ENCODE measurements at regions not wholly inside any gene's neighbourhood (a gene's known extent, or its start where the extent isn't known, plus 50 kb on each side); places are given as distances from the start of the nearest gene placed in this dataset.

DNA sequence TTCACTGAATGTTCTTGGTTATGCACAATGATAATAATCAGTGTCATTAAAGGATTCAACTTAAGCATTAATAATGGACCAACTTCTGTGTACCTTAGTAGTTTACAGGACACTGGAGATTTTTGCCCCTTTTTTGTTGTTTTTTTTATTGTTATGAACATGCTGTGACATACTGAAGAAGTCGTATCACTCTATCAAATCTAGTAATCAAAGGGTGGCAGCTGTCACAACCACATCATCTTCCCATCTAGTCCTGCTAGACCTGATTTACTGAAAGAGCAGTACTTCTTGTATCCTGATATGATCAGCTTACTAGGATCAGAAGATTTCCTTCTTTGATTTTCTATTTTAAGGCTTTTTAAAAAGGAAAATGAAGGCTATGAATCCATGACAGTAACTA is 504.6 kb upstream of the CELF2 start:
- no peak for DNase-seq (ENCODE audit: low read depth in 2 of 2)

DNA sequence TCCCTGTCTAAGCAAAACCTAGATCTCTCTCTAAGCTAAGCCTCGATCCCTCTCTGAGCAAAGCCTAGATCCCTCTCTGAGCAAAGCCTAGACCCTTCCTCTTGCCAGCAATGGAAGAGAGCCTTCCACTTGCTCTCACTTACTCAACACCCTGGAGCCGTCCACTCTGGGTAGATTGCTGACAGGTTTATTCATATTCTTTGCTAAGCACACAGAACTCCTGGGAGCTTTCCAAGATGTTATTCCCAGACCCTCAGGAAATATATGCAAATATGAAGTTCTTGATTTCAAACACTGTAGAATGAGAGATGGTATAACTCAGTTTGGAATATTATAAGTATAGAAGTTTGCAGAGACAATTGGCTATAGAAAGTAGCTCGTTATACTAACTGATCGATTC is 503.8 kb upstream of the CELF2 start:
- no peak for DNase-seq (ENCODE audit: low read depth in 2 of 2)

DNA sequence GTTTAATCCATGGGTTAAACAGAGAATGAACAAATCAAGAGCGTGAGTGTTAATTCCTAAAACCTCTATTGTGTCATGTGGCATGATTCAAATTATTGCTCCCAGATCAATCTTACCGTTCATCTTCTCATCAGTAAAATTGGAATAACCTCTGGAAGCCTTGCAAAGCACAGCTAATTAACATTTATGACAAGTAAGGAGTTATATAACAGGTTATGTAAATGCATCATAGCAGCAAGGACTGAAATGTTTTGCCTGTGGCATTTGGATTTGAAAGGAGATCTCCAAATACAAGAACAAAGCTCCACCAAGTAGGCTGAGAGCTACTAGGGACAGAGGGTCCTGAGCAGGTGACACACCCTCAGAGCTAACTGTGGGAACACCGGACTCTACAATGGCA is 502.9 kb upstream of the CELF2 start:
- DNase-seq (ENCODE audit: low read depth in 2 of 2) = no peak

DNA sequence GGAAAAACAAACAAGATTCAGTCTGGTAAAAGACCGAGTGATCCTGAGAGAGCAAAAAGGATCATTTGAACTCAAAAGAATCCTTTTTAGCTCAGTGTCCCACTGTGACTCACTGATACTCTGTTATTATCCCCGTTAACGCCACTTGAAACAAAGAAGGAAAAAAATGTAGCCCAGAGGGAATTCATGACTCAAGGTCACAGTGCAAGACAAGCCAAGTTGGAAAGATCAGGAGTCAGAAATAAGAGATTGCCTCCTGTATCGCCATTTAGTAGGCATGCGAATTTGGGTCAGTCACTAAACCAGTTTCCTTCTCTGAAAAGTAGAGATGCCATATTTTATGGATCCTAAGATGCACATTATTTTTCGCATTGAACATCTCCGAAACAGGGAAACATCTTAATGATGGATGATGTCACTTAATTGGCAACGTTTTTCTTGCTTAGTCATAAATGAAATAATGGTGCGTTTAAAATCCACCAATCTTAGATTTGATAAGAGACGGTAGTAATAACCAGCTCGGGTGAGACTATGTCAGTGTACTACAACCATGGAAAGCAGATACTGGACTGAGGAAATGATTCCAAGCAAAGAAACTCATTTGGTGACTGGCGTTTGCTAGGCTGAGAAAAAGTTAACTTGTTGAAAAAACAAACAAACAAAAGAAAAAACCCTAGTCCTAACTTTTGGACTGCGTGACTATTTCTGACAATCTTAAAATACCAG is 502.0 kb upstream of the CELF2 start:
- no peak for DNase-seq (ENCODE audit: low read depth in 2 of 2)

DNA sequence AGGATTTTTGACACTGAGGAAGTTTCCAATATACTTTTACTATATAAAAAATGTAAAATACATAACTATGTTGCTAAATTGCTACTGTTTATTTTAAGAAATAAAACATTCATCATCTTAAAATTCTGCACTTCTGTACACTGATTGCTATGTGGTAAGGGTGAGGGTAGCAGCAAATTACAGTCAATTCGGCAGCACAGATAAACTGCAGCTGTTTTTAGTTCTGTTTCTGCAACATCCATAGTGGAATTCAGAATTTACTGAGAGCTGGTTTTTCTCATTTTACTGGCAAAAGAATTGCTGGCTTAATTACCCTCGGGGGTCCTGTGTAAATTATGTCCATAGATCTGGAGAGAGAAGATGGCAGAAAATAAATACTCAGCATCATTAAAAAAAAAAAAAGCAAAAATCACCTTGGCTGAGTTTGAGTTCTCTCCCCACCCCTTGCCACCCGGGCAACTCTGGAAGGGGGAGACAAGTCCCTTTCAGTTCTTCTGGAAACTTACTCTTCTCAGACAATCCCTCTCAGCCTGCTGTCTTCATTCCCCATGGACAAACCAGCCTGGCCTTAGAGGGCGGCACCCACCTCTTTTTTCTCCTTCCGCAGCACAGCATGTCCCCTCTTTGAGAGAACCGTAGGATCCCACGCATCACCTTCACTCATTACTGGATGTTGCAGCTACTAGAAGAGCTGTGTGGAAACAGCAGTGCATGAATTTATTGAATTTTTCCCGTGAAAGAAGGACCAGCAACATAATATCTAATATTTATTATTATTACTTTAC is 501.1 kb upstream of the CELF2 start:
- DNase-seq (ENCODE audit: low read depth in 2 of 2) = no peak

DNA sequence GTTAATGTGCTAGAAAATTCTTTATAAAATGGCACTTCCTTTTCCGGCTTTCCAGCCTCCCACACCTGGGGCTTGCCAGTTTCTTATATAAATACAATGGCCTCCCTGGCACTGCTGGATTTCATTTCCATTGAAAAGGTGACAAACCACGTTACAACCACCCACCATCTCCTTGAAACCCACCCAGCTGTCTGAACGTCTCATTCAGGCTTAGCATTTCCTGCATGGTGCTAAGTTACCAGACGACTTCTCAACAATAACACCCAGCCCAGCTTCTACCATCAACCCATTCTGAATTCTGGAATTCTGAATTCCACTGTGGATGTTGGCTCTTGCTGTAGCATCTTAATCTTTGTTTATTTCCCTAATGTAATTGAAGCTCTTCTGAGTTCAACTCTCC is 499.8 kb upstream of the CELF2 start:
- DNase-seq (ENCODE audit: low read depth in 2 of 2) = no peak

DNA sequence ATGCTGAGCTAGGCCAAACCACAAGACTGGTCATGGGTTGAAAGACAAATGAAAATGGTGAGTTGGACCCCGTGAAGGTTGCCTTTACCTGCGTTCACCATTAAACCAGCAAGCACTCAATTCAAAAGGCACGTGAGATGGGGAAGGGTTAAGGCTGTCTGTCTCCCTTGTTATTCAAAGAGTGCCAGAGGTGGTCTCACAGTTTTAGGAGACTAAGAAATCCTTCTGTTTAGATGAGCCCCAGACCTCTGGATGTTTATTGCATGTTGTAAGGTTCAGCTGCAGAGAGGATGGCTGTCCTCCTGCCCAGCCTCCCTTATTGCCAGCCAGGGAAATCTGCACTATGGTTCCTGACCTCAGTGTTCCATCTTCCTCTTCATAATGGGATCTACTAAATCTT is 498.0 kb upstream of the CELF2 start:
- DNase-seq (ENCODE audit: low read depth in 2 of 2) = no peak

DNA sequence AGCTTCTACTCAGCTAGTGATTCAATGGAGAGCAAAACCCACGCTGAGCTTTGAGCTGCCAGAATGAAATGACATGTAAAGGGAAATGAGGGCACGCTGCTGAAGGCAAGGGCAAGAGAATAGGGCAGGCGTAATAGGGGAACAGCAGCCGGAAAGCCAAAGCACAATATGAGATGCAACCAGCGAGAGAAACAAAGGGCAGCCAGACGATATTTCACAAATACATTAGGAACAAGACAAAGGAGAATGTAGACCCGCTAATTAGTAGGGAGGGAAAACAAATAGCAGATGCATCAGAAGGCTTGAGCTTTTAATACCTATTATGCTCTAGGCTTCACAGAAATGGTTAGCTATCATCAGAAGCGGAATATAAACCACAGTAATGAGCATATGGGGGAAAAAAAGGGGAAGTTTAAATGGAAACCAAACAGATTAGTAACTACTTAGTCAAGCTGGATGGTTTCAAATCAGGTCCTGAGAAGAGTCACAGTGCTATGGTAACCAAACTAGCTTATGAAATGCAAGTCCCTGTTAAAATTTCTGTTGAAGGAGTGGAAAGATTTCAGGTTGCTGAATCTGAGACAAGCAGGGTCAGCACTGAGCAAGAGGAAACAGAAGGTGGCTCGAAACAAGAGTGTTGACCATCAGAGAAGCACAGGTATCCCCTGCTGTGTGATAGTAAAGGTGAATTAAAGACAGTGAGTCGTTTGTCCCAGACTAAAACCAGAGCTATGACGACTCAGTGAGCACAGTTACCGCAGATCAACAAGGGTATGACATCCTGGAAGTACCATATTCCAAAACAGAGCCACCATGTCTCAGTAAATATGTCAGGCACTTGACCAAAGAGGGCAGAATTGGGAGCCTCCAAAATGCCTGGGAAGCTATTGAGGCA is 496.9 kb upstream of the CELF2 start:
- peak in 1 of 2 experiments; percentile 2 for DNase-seq (ENCODE audit: low read depth in 2 of 2)

DNA sequence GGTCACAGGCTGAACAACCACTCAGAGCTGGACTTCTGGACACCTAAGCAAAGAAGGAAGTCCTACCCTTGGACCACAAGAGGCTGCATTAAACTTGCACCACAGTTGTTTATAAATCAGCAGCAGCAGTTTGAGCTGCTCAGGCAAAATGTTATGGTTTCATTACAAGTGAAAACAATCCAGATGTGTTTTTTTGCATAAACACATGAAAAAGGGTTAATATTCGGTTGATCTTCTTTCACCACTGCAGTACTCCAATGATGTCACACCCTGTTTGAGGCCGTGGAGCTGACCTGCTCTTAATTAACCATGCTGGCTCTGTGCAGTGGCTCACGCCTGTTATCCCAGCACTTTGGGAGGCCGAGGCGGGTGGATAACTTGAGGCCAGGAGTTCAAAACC is 490.8 kb upstream of the CELF2 start:
- no peak for DNase-seq (ENCODE audit: low read depth in 2 of 2)

DNA sequence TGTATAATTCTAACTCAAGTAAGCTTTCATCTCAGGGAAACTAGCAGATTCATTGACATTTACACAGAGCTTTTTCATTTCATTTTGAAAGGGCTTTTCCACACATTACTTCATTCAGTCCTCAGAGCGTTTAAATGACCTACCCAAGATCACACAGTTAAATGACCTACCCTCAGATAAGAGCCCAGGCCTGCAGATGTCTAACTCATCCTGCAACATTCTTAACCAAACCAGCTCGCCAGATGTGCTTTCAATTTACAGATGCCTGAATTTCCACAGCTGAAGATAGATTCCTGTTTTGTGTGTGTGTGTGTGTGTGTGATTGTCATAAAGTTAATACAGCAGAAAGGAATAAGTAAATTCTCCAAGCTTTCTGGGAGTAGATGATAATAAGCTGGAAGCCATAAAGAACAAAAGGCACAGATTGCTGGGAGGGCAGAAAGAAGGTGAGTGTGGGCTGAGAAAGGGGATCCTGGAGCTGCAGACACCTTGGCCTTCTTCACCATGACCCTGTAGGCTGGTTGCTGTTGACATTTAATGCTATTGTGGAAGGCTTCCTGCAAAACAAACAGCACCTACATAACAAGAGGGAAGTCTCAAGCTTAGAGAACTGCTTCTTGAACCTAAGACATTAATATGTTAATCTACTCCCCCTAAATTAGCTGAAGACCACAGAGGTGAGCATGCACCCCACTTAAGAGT is 489.7 kb upstream of the CELF2 start:
- no peak for DNase-seq (ENCODE audit: low read depth in 2 of 2)

DNA sequence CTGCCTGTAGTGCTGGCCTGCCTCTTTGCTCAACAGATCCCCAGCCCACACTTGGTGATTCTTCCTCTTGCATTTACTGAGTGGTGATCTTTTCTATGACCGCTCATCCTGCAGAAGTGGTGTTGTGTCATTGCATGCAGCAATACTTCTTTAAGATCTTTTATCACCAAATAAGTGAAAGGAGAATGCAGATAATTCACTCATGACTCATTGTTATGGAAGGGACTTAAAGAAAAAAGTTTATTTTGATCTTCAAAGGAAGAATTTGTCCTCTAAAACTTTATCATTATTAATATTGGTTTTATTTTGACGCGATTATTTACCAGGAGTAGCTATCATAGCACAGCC is 489.1 kb upstream of the CELF2 start:
- DNase-seq (ENCODE audit: low read depth in 2 of 2) = no peak

DNA sequence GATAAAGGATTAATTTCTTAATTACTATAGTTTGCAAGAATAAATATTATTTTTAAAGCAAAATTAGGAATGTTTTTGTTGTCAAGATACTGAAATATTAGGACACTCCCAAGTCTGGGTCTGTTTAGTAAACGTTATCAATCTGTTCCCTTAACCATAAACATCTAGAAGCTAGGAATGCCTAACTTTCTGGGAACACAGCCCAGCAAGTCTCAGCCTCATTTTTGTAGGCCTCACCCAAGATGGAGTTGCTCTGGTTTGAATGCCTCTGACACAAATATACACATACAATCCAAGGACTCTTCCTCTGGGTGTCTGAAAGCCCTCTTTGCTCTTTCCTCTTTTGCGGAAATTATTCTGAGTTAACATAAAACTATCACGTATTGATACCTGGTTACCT is 487.4 kb upstream of the CELF2 start:
- no peak for DNase-seq (ENCODE audit: low read depth in 2 of 2)

DNA sequence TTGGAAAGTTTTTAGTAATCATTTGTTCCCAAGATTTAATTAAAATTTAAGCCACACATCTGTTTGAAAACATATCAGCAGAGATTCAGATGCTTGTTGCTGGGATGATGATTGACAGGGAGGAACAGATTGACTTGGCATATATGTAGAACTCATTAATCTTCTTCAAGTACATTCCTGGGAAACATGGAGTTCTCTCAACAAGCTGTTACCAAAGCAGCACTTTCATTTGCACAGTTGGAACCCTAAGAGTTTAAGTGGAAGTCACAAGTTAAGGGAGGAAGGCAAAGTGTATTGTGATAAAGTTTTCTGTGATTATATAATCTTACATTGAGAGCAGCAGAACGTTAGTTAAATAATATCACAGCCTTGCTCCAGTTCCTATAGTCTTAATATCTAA is 485.4 kb upstream of the CELF2 start:
- no peak for DNase-seq (ENCODE audit: low read depth in 2 of 2)

DNA sequence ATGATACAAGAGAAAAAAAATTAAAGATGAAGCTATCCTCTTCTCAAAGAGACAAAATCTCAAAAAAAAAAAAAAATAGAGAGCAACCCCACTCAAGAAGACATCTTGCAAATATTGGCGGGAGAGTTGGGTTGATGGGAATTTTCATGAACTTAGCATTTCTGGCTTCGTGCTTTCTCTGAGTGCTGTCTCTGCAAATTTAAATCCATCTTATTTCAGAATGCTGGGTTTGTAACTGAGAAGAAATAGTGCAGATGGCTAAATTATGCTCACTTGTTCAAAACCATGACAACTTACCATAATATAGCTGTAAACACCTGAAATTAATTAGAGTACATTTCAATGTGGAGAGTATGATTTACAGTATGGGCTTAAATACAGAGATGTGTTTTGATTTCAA is 484.8 kb upstream of the CELF2 start:
- DNase-seq (ENCODE audit: low read depth in 2 of 2) = no peak

DNA sequence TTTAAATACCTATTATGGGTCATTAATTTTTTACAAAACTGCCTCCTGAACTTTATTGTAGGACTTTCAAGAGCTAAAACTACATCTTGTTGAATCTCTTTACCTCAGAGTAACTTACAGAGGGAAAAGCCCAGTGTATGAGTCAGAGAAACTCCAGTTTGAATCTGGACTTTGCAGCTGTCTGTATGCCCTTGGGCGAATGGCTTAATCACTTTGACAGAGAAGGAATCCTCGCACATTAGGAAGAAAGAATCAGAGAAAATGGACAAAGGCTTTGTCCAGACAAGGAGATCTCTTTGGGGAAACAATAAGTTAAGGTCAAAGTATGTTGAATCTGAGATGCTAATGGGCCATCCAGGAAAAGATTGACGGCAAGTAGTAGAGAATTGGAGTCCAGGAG is 484.2 kb upstream of the CELF2 start:
- DNase-seq (ENCODE audit: low read depth in 2 of 2) = no peak

DNA sequence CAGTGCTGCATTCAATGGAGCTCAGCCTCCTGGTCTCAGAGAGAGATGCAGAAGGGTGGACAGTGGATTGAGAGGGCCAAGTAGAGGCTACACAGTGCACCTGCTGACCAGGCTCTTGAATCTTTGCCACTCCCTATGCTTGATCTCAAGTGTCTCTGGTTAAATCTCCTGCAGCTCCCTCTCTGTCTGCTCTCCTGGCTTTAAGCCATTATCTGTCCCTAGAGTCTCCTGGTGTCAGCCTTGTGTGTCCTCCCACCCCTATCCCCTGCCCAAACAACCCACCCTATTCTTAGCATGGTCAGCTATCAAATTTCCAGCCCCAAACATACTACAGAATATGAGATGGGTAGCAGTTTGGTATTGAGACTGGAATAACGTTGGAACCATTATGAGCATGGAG is 479.3 kb upstream of the CELF2 start:
- no peak for DNase-seq (ENCODE audit: low read depth in 2 of 2)

DNA sequence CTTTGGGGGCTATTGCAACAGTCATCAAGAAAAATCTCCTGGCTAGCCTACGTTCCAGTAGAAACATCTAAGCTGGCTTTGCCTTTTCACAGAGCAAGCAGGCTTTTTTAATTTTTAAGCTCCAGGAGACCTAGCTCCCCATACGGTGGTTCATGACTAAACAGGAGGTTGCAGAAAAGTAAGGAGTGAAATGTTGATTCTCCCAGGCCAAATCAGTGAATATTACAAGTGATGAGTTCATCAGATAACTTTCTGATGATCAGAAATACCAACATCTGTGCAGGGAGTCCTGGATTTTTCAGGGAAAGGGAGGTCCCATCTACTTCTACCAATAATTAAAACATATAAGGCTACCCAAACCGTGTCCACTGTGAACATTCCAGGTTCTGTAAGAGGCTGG is 477.3 kb upstream of the CELF2 start:
- no peak for DNase-seq (ENCODE audit: low read depth in 2 of 2)

DNA sequence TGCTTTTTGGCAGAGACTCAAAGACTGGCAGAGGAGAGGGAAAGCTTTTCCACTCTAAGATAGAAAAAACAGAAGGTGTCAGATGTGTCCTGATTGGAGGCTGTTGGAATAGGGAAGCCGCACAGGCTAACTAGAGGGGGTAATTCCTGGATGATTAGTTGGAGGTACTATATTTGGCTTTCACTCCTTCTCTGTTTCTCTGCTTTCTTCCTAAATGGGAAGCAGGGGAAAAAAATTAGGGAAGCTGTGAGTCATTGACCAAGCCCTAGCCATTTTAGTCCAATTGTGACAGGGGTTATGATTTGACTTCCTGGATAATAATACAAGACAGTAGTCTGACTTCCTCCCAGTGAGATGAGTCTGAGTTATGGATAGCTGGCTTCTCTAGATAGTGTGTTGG is 475.2 kb upstream of the CELF2 start:
- DNase-seq (ENCODE audit: low read depth in 2 of 2) = no peak

DNA sequence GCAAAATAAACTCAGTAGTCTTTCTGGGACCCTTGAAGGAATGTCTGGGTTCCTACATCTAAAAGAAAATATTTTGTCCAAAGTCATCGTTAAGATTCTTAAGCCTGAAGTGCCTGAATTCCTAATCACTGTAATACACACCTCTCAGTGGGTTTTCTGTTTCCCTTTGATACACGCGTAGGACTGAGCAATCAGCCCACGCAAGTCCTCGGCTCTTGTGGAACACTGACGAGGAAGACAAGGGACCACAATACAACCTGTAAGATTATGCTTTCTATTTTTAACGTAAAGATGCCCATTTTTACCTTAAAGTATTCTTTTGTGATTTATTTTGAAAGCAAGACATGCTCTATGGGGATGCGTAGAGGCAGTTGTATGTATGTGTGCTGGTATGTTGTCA is 472.8 kb upstream of the CELF2 start:
- no peak for DNase-seq (ENCODE audit: low read depth in 2 of 2)

DNA sequence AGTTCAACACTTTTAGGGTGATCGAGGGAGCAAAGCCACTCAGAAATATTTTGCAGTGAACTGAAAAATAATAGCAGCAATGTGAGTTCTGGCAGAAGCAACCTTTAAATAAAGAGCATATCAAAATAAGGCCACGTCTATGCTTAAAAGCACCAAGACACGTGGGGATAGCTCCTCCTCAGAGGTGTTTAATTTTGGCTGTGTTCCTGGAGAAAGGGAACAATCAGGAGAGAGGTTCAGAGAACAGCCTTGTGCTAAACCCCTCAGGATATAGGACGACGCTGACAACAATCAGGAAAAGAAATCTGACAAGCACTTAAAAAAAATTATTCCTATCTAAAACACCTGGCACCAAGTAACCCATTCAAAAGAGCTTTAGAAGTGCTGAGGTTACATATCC is 471.9 kb upstream of the CELF2 start:
- no peak for DNase-seq (ENCODE audit: low read depth in 2 of 2)

DNA sequence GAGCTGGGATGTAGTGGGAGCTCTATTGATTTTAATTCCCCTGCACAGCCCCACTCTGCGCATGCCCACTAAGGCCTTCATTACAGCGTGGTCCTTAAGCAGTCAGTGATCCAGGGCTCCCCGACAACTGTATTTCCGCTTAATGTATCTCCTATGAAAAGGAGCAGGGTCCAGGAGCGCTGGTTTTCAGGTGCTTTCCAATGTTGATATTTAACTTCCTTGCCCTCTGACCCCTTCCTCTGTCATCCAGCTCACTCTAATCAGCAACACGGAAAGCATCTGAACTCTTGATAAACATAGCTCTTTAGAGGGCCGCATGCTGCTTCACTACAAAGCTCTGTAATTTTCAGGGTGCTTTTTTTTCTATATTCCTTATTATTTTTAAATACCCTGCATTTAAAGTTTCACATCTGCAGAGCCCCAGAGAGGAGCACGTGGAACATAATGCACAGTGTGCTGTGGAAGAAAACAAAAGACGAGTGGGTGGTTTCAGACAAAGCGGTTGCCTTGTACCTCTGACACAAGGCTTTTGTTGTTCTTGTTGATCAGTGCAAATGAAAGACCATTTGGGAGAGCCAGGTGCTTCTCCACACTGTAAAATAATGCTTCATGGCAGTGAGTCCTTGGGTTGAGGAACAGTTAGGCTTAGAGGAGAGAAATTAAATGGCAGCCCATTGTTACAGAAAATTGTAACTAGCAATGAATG is 465.9 kb upstream of the CELF2 start:
- no peak for DNase-seq (ENCODE audit: low read depth in 2 of 2)

Data from stimulated activated CD4-positive, alpha-beta T cell treated with anti-CD3 and anti-CD28 coated beads, Interleukin-12 subunit alpha, Interleukin-12 subunit beta, amount 100 ng/mL, for 24 hours (primary cell).